ENCODE measurements at regions not wholly inside any gene's neighbourhood (a gene's known extent, or its start where the extent isn't known, plus 50 kb on each side); places are given as distances from the start of the nearest gene placed in this dataset.

GRCh38 chr5:63825984-63826383, 136.3 kb downstream of the HTR1A start:
- no peak for TF ChIP-seq EZH2 (optimal IDR thresholded peaks at IDR 0.05; ENCODE audit: low read depth, low read length)
- TF ChIP-seq CTCF (IDR thresholded peaks at IDR 0.05; ENCODE audit: low read length) = no peak
